IMR-90 (cell line): ENCODE measurements at regions not wholly inside any gene's neighbourhood (a gene's known extent, or its start where the extent isn't known, plus 50 kb on each side); places are given as distances from the start of the nearest gene placed in this dataset.

Source experiments
- ATAC-seq: fragments of 200-7000 bp; cut with Tn5 transposase; 2 replicates; pipeline ENCODE4 v1.9.1; 2020; ENCODE audit warnings: low read depth, mild to moderate bottlenecking, moderate library complexity
- BruUV-seq: library from RNA; stranded (reverse); fragments of 400-500 nt; replicated peaks from 2 replicates; lab custom pipeline; 2021; lab: Mats Ljungman, UMichigan
- CTCF ChIA-PET: fragments of 300-600 bp; formaldehyde crosslinking; extraction: SDS; loops from one replicate; lab custom pipeline; 2021; ENCODE audit warnings: antibody characterized with exemption; lab: Yijun Ruan, JAX
- POLR2A ChIA-PET: fragments of 300-600 bp; sonication (Branson Sonifier 250); formaldehyde crosslinking; loops from one replicate; lab custom pipeline; 2022; ENCODE audit warnings: antibody characterized with exemption; ENCODE audit not compliant: unreplicated experiment; lab: Charles Lee
- DNase-seq: peaks from one replicate; pipeline ENCODE4 v3.0.0; 2013
- H2AFZ ChIP-seq: replicated peaks from 2 replicates; pipeline ENCODE3; 2013; ENCODE audit warnings: low read length, mild to moderate bottlenecking; ENCODE audit not compliant: poor library complexity
- H2AK5ac ChIP-seq: 2 replicates; pipeline ENCODE4 v1.6.1; 2013; ENCODE audit warnings: low read depth, low read length, inconsistent platforms
- H2AK9ac ChIP-seq: replicated peaks from 2 replicates; pipeline ENCODE3; 2013; ENCODE audit warnings: mild to moderate bottlenecking, low read depth, low read length, moderate library complexity; ENCODE audit not compliant: poor library complexity
- H2BK120ac ChIP-seq: 2 replicates; pipeline ENCODE4 v1.6.1; 2013; ENCODE audit warnings: low read depth, low read length, inconsistent platforms
- H2BK15ac ChIP-seq: 3 replicates; pipeline ENCODE4 v1.6.1; 2013; ENCODE audit warnings: low read depth, low read length, inconsistent platforms
- H2BK20ac ChIP-seq: 2 replicates; pipeline ENCODE4 v1.6.1; 2013; ENCODE audit warnings: low read depth, mild to moderate bottlenecking, inconsistent platforms, low read length, moderate library complexity
- H2BK5ac ChIP-seq: 2 replicates; pipeline ENCODE4 v1.6.1; 2013; ENCODE audit warnings: mild to moderate bottlenecking, low read depth, low read length, inconsistent platforms; ENCODE audit not compliant: poor library complexity, severe bottlenecking
- H3K14ac ChIP-seq: replicated peaks from 2 replicates; pipeline ENCODE4 v1.6.1; 2013; ENCODE audit warnings: low read depth, low read length, inconsistent platforms
- H3K18ac ChIP-seq: 2 replicates; pipeline ENCODE4 v1.6.1; 2013; ENCODE audit warnings: low read depth, low read length, control low read depth
- H3K23ac ChIP-seq: 2 replicates; pipeline ENCODE4 v1.6.1; 2013; ENCODE audit warnings: low read depth, low read length, inconsistent platforms
- H3K27ac ChIP-seq: 2 replicates; pipeline ENCODE4 v1.5.1; 2013; ENCODE audit warnings: mild to moderate bottlenecking, control low read depth, low read length; ENCODE audit not compliant: insufficient read depth
- H3K27me3 ChIP-seq: 2 replicates; pipeline ENCODE4 v1.6.1; 2013; ENCODE audit warnings: low read length; ENCODE audit not compliant: control insufficient read depth, insufficient read depth
- H3K36me3 ChIP-seq: 2 replicates; pipeline ENCODE4 v1.6.1; 2013; ENCODE audit warnings: low read length, mixed read lengths; ENCODE audit not compliant: control insufficient read depth, insufficient read depth
- H3K4ac ChIP-seq: 2 replicates; pipeline ENCODE4 v1.6.1; 2013; ENCODE audit warnings: low read depth, low read length, inconsistent platforms
- H3K4me1 ChIP-seq: 2 replicates; pipeline ENCODE4 v1.6.1; 2013; ENCODE audit warnings: low read length, mixed read lengths; ENCODE audit not compliant: control insufficient read depth, insufficient read depth
- H3K4me2 ChIP-seq: 2 replicates; pipeline ENCODE4 v1.6.1; 2013; ENCODE audit warnings: low read depth, mild to moderate bottlenecking, control low read depth, low read length, moderate library complexity
- H3K4me3 ChIP-seq: 2 replicates; pipeline ENCODE4 v1.5.1; 2013; ENCODE audit warnings: low read depth, mild to moderate bottlenecking, control low read depth, low read length, moderate library complexity; ENCODE audit not compliant: insufficient read depth
- H3K56ac ChIP-seq: 2 replicates; pipeline ENCODE4 v1.6.1; 2013; ENCODE audit warnings: low read length, inconsistent platforms; ENCODE audit not compliant: insufficient read depth; ENCODE audit errors: extremely low read depth
- H3K79me1 ChIP-seq, 2 experiments: 2 replicates each; pipeline ENCODE4 v1.6.1; 2013; ENCODE audit warnings: low read length in 2 of 2, inconsistent platforms in 1 of 2, low read depth in 1 of 2
- H3K9ac ChIP-seq: 2 replicates; pipeline ENCODE4 v1.6.1; 2013; ENCODE audit warnings: low read depth, low read length, control low read depth
- H3K9me1 ChIP-seq: 2 replicates; pipeline ENCODE4 v1.6.1; 2013; ENCODE audit warnings: low read length, inconsistent platforms; ENCODE audit not compliant: insufficient read depth
- H3K9me3 ChIP-seq: 2 replicates; pipeline ENCODE4 v1.6.1; 2013; ENCODE audit warnings: low read length; ENCODE audit not compliant: control insufficient read depth, insufficient read depth
- H4K20me1 ChIP-seq: 2 replicates; pipeline ENCODE4 v1.6.1; 2013; ENCODE audit warnings: low read length, inconsistent platforms; ENCODE audit not compliant: insufficient read depth
- H4K5ac ChIP-seq: 2 replicates; pipeline ENCODE4 v1.6.1; 2013; ENCODE audit warnings: mild to moderate bottlenecking, low read depth, low read length, control low read depth
- H4K8ac ChIP-seq, 2 experiments: 2 replicates each; pipeline ENCODE4 v1.6.1; 2013; ENCODE audit warnings: low read depth in 2 of 2, low read length in 2 of 2, control low read depth in 1 of 2, inconsistent platforms in 1 of 2
- H4K91ac ChIP-seq: 2 replicates; pipeline ENCODE4 v1.6.1; 2013; ENCODE audit warnings: low read depth, low read length, inconsistent platforms; ENCODE audit not compliant: insufficient read depth
- BHLHE40 ChIP-seq: fragments of 150-350 bp; IDR thresholded peaks from 2 replicates; pipeline ENCODE4 v1.6.1; 2016; ENCODE audit warnings: mild to moderate bottlenecking, low read depth, low read length
- CEBPB ChIP-seq: IDR thresholded peaks from 2 replicates; pipeline ENCODE4 v1.6.1; 2012; ENCODE audit warnings: low read depth, low read length, improper control_type of control experiment
- CHD1 ChIP-seq: IDR thresholded peaks from 2 replicates; pipeline ENCODE4 v1.6.1; 2012; ENCODE audit warnings: low read depth, low read length, improper control_type of control experiment
- CTCF ChIP-seq: conservative IDR thresholded peaks from 2 replicates; pipeline ENCODE4 v1.5.1; 2012; ENCODE audit warnings: mild to moderate bottlenecking, low read depth, low read length, improper control_type of control experiment
- ELK1 ChIP-seq: fragments of 150-350 bp; IDR thresholded peaks from 2 replicates; pipeline ENCODE4 v1.6.1; 2016; ENCODE audit warnings: low read depth, mild to moderate bottlenecking, low read length, moderate library complexity, borderline replicate concordance
- FOS ChIP-seq: fragments of 150-350 bp; IDR thresholded peaks from 2 replicates; pipeline ENCODE4 v1.6.1; 2016; ENCODE audit warnings: low read depth, low read length
- MAFK ChIP-seq: IDR thresholded peaks from 2 replicates; pipeline ENCODE4 v1.6.1; 2012; ENCODE audit warnings: low read depth, low read length, improper control_type of control experiment
- MAZ ChIP-seq: IDR thresholded peaks from 2 replicates; pipeline ENCODE4 v1.6.1; 2012; ENCODE audit warnings: low read depth, mild to moderate bottlenecking, low read length, improper control_type of control experiment, moderate library complexity, borderline replicate concordance
- MXI1 ChIP-seq: IDR thresholded peaks from 2 replicates; pipeline ENCODE4 v1.6.1; 2012; ENCODE audit warnings: low read depth, mild to moderate bottlenecking, low read length, moderate library complexity, borderline replicate concordance
- NFE2L2 ChIP-seq: fragments of 150-350 bp; IDR thresholded peaks from 2 replicates; pipeline ENCODE4 v1.6.1; 2016; ENCODE audit warnings: low read depth, mild to moderate bottlenecking, low read length
- POLR2A ChIP-seq: IDR thresholded peaks from 2 replicates; pipeline ENCODE4 v1.6.1; 2012; ENCODE audit warnings: mild to moderate bottlenecking, low read depth, low read length
- RAD21 ChIP-seq: IDR thresholded peaks from 2 replicates; pipeline ENCODE4 v1.6.1; 2012; ENCODE audit warnings: low read length, improper control_type of control experiment
- RCOR1 ChIP-seq: IDR thresholded peaks from 2 replicates; pipeline ENCODE4 v1.6.1; 2012; ENCODE audit warnings: mild to moderate bottlenecking, low read length, improper control_type of control experiment; ENCODE audit not compliant: insufficient replicate concordance
- RFX5 ChIP-seq: IDR thresholded peaks from 2 replicates; pipeline ENCODE4 v1.8.0; 2012; ENCODE audit warnings: low read depth, mild to moderate bottlenecking, low read length, moderate library complexity
- SMC3 ChIP-seq: fragments of 150-350 bp; IDR thresholded peaks from 2 replicates; pipeline ENCODE4 v1.6.1; 2016; ENCODE audit warnings: low read depth, mild to moderate bottlenecking, antibody characterized with exemption, low read length, moderate library complexity
- WGBS, 2 experiments: methylation state at CpG; one replicate each; pipeline versions ENCODE4 v1.1.5 to v1.1.7; 2013; ENCODE audit warnings: missing lambda C conversion rate in 2 of 2; ENCODE audit not compliant: insufficient read length in 1 of 2; ENCODE audit errors: extremely low coverage in 2 of 2; 5-methylcytosine and 5-hydroxymethylcytosine counted together
- dilution Hi-C: fragments of 300-500 bp; cut with HindIII; formaldehyde crosslinking; loops from one replicate; pipeline ENCODE4 v1.14.3; 2018; ENCODE audit warnings: low sequenced_read_pairs; ENCODE audit not compliant: unreplicated experiment
- in situ Hi-C: fragments of 300-500 bp; cut with MboI; formaldehyde crosslinking; loops from 3 replicates; pipeline ENCODE4 v1.14.3; 2019; ENCODE audit warnings: low sequenced_read_pairs, inconsistent platforms, mixed read lengths
- intact Hi-C: fragments of 100-400 bp; cut with micrococcal nuclease; formaldehyde crosslinking; loops from 2 replicates; pipeline ENCODE4 v1.10.0; 2022
- TF ChIP-seq, protein P1 (sequence below): fragments of 150-350 bp; IDR thresholded peaks from 2 replicates; pipeline ENCODE4 v1.6.1; 2017; ENCODE audit warnings: mild to moderate bottlenecking, antibody characterized with exemption, low read length, low read depth

DNA sequence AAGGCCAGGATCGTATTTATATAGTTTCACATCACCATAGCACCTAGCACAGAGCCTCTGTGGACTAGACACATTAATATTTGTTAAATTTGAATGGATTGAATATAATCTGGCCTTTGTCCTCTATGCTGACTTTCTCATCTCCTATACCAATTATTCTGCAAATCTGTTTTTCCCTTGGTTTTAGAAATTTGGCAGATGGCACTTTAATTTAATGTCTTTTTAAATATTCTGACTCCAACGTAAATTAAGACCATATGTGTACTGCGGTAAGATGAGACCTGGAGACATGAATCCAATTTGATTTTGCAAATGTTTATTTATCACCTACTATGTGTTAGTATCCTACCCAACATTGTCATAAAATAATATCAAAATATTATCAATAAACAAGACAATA is 1281.9 kb upstream of the PIK3C3 start:
- no peak overlapping the region for H2AK5ac ChIP-seq
- H3K9me3 ChIP-seq = no peaks in the 10 kb centered on the region
- WGBS, 2 experiments = no CpG with 5 or more reads among the region's 3 CpGs
- H3K14ac ChIP-seq = no peak overlapping the region
- no peak overlapping the region for H2BK20ac ChIP-seq
- no peak overlapping the region for H2BK5ac ChIP-seq
- no peak overlapping the region for H3K4me3 ChIP-seq
- no peaks in the 10 kb centered on the region for H3K36me3 ChIP-seq
- ATAC-seq (no peak), DNase-seq (no peak)
- H3K4ac ChIP-seq = no peak overlapping the region
- ChIA-PET POLR2A (no interaction called here), CTCF (no interaction called here)
- no peaks in the 10 kb centered on the region for H4K20me1 ChIP-seq
- no peak overlapping the region for H3K9ac ChIP-seq
- no peaks in the 10 kb centered on the region for H3K79me1 ChIP-seq
- in situ Hi-C loops = no loop called here
- no peak overlapping the region for H3K18ac ChIP-seq
- H3K4me2 ChIP-seq = no peak overlapping the region
- H3K23ac ChIP-seq = no peak overlapping the region
- H3K4me1 ChIP-seq = no peaks in the 10 kb centered on the region
- H3K56ac ChIP-seq = no peak overlapping the region
- BruUV-seq = no TSS peak
- TF ChIP-seq MAZ (no peak), CEBPB (no peak), RFX5 (no peak), NFE2L2 (no peak), SMC3 (no peak), POLR2A (no peak), ELK1 (no peak), MAFK (no peak), CHD1 (no peak), CTCF (no peak), FOS (no peak), RAD21 (no peak), MXI1 (no peak), RCOR1 (no peak), BHLHE40 (no peak)
- TF ChIP-seq, protein P1, sequence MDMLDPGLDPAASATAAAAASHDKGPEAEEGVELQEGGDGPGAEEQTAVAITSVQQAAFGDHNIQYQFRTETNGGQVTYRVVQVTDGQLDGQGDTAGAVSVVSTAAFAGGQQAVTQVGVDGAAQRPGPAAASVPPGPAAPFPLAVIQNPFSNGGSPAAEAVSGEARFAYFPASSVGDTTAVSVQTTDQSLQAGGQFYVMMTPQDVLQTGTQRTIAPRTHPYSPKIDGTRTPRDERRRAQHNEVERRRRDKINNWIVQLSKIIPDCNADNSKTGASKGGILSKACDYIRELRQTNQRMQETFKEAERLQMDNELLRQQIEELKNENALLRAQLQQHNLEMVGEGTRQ = no peak
- no peaks in the 10 kb centered on the region for H3K27me3 ChIP-seq
- no peak overlapping the region for H3K27ac ChIP-seq
- intact Hi-C loops = no loop called here
- H4K91ac ChIP-seq = no peak overlapping the region
- no peaks in the 10 kb centered on the region; the same call in 1 of the 2 replicates for H3K9me1 ChIP-seq
- no peak overlapping the region for H2BK120ac ChIP-seq
- H2BK15ac ChIP-seq = no peak overlapping the region
- H2AFZ ChIP-seq = no peak overlapping the region
- dilution Hi-C loops = no loop called here
- no peak overlapping the region for H4K5ac ChIP-seq
- H4K8ac ChIP-seq = no peak overlapping the region
- no peak overlapping the region for H2AK9ac ChIP-seq
